ENCODE measurements at regions not wholly inside any gene's neighbourhood (a gene's known extent, or its start where the extent isn't known, plus 50 kb on each side); places are given as distances from the start of the nearest gene placed in this dataset.

- H3K9me3 Mint-ChIP-seq (ENCODE audit: unreplicated experiment) = peaks cover 10% of the 10 kb centered on the region
- H3K27ac Mint-ChIP-seq (ENCODE audit: unreplicated experiment) = no peak overlapping the region
- peaks cover 24% of the 10 kb centered on the region for H3K4me1 Mint-ChIP-seq (ENCODE audit: low read depth, unreplicated experiment)
- no peak for DNase-seq
- no peak overlapping the region for H3K4me3 Mint-ChIP-seq (ENCODE audit: unreplicated experiment)
- H3K36me3 Mint-ChIP-seq (ENCODE audit: unreplicated experiment) = no peaks in the 10 kb centered on the region
- H3K27me3 Mint-ChIP-seq (ENCODE audit: unreplicated experiment) = peaks cover 4% of the 10 kb centered on the region
- TF ChIP-seq CTCF (IDR thresholded peaks at IDR 0.05; ENCODE audit: partially characterized antibody, unreplicated experiment) = no peak
Measured at GRCh38 chr6:14950103-14950969, 295.5 kb upstream of the JARID2 start.

GRCh38 chr6:14950970-14951276 lies 294.9 kb upstream of the JARID2 start:
- no peak for TF ChIP-seq CTCF (IDR thresholded peaks at IDR 0.05; ENCODE audit: partially characterized antibody, unreplicated experiment)
- Mint-ChIP-seq H3K27me3 (ENCODE audit: unreplicated experiment) (peaks cover 4% of the 10 kb centered on the region), H3K36me3 (ENCODE audit: unreplicated experiment) (no peaks in the 10 kb centered on the region), H3K4me3 (ENCODE audit: unreplicated experiment) (no peak overlapping the region), H3K27ac (ENCODE audit: unreplicated experiment) (no peak overlapping the region), H3K9me3 (ENCODE audit: unreplicated experiment) (peaks cover 10% of the 10 kb centered on the region), H3K4me1 (ENCODE audit: low read depth, unreplicated experiment) (peaks cover 24% of the 10 kb centered on the region)
- DNase-seq = no peak

GRCh38 chr6:14951704-14952103 lies 294.2 kb upstream of the JARID2 start:
- H3K9me3 Mint-ChIP-seq (ENCODE audit: unreplicated experiment) = peaks cover 10% of the 10 kb centered on the region
- H3K4me1 Mint-ChIP-seq (ENCODE audit: low read depth, unreplicated experiment) = peaks cover 28% of the 10 kb centered on the region
- no peaks in the 10 kb centered on the region for H3K36me3 Mint-ChIP-seq (ENCODE audit: unreplicated experiment)
- H3K4me3 Mint-ChIP-seq (ENCODE audit: unreplicated experiment) = no peak overlapping the region
- peaks cover 4% of the 10 kb centered on the region for H3K27me3 Mint-ChIP-seq (ENCODE audit: unreplicated experiment)
- no peak overlapping the region for H3K27ac Mint-ChIP-seq (ENCODE audit: unreplicated experiment)
- no peak for TF ChIP-seq CTCF (IDR thresholded peaks at IDR 0.05; ENCODE audit: partially characterized antibody, unreplicated experiment)
- DNase-seq = no peak

- no peak overlapping the region for H3K4me3 Mint-ChIP-seq (ENCODE audit: unreplicated experiment)
- peaks cover 10% of the 10 kb centered on the region for H3K9me3 Mint-ChIP-seq (ENCODE audit: unreplicated experiment)
- peaks cover 28% of the 10 kb centered on the region for H3K4me1 Mint-ChIP-seq (ENCODE audit: low read depth, unreplicated experiment)
- H3K36me3 Mint-ChIP-seq (ENCODE audit: unreplicated experiment) = no peaks in the 10 kb centered on the region
- DNase-seq = peak; percentile 75
- peaks cover 4% of the 10 kb centered on the region for H3K27me3 Mint-ChIP-seq (ENCODE audit: unreplicated experiment)
- no peak for TF ChIP-seq CTCF (IDR thresholded peaks at IDR 0.05; ENCODE audit: partially characterized antibody, unreplicated experiment)
- H3K27ac Mint-ChIP-seq (ENCODE audit: unreplicated experiment) = peak overlapping the region; percentile 54
Measured at GRCh38 chr6:14953836-14954235, 292.0 kb upstream of the JARID2 start.

- H3K36me3 Mint-ChIP-seq (ENCODE audit: unreplicated experiment) = no peaks in the 10 kb centered on the region
- H3K27ac Mint-ChIP-seq (ENCODE audit: unreplicated experiment) = no peak overlapping the region
- no peak overlapping the region for H3K4me3 Mint-ChIP-seq (ENCODE audit: unreplicated experiment)
- DNase-seq = no peak
- H3K9me3 Mint-ChIP-seq (ENCODE audit: unreplicated experiment) = peaks cover 10% of the 10 kb centered on the region
- H3K4me1 Mint-ChIP-seq (ENCODE audit: low read depth, unreplicated experiment) = peaks cover 22% of the 10 kb centered on the region
- peaks cover 4% of the 10 kb centered on the region for H3K27me3 Mint-ChIP-seq (ENCODE audit: unreplicated experiment)
- TF ChIP-seq CTCF (IDR thresholded peaks at IDR 0.05; ENCODE audit: partially characterized antibody, unreplicated experiment) = no peak
Measured at GRCh38 chr6:14957355-14958059, 288.4 kb upstream of the JARID2 start.

All from glutamatergic neuron (in vitro differentiated cells).